ENCODE measurements at regions not wholly inside any gene's neighbourhood (a gene's known extent, or its start where the extent isn't known, plus 50 kb on each side); places are given as distances from the start of the nearest gene placed in this dataset.

- no peak for DNase-seq
- TF ChIP-seq, protein P1, sequence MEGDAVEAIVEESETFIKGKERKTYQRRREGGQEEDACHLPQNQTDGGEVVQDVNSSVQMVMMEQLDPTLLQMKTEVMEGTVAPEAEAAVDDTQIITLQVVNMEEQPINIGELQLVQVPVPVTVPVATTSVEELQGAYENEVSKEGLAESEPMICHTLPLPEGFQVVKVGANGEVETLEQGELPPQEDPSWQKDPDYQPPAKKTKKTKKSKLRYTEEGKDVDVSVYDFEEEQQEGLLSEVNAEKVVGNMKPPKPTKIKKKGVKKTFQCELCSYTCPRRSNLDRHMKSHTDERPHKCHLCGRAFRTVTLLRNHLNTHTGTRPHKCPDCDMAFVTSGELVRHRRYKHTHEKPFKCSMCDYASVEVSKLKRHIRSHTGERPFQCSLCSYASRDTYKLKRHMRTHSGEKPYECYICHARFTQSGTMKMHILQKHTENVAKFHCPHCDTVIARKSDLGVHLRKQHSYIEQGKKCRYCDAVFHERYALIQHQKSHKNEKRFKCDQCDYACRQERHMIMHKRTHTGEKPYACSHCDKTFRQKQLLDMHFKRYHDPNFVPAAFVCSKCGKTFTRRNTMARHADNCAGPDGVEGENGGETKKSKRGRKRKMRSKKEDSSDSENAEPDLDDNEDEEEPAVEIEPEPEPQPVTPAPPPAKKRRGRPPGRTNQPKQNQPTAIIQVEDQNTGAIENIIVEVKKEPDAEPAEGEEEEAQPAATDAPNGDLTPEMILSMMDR (IDR thresholded peaks at IDR 0.05; ENCODE audit: unreplicated experiment) = no peak
- intact Hi-C loops (cut with micrococcal nuclease; ENCODE audit: unreplicated experiment) = no loop called here
- Mint-ChIP-seq H3K27me3 (ENCODE audit: unreplicated experiment) (peaks cover 63% of the 10 kb centered on the region), H3K9me3 (ENCODE audit: low read depth, unreplicated experiment) (no peaks in the 10 kb centered on the region), H3K4me1 (ENCODE audit: low read depth, unreplicated experiment) (no peaks in the 10 kb centered on the region), H3K36me3 (ENCODE audit: insufficient read depth, unreplicated experiment) (no peaks in the 10 kb centered on the region), H3K4me3 (ENCODE audit: low read depth, unreplicated experiment) (no peak overlapping the region), H3K27ac (ENCODE audit: unreplicated experiment) (no peak overlapping the region)
- BruUV-seq (replicated peaks) = no TSS peak
- CTCF ChIA-PET = no interaction called here
Measured at GRCh38 chr2:133685636-133686215, 117.5 kb upstream of the NCKAP5 start.

GRCh38 chr2:133690780-133691179 lies 122.5 kb upstream of the NCKAP5 start:
- no peak for DNase-seq
- H3K4me3 Mint-ChIP-seq (ENCODE audit: low read depth, unreplicated experiment) = no peak overlapping the region
- H3K9me3 Mint-ChIP-seq (ENCODE audit: low read depth, unreplicated experiment) = no peaks in the 10 kb centered on the region
- H3K27me3 Mint-ChIP-seq (ENCODE audit: unreplicated experiment) = peaks cover 64% of the 10 kb centered on the region
- no peaks in the 10 kb centered on the region for H3K4me1 Mint-ChIP-seq (ENCODE audit: low read depth, unreplicated experiment)
- BruUV-seq (replicated peaks) = no TSS peak
- intact Hi-C loops (cut with micrococcal nuclease; ENCODE audit: unreplicated experiment) = no loop called here
- TF ChIP-seq, protein P1 (IDR thresholded peaks at IDR 0.05; ENCODE audit: unreplicated experiment) = no peak
- H3K27ac Mint-ChIP-seq (ENCODE audit: unreplicated experiment) = no peak overlapping the region
- no peaks in the 10 kb centered on the region for H3K36me3 Mint-ChIP-seq (ENCODE audit: insufficient read depth, unreplicated experiment)
- CTCF ChIA-PET = no interaction called here

- H3K9me3 Mint-ChIP-seq (ENCODE audit: low read depth, unreplicated experiment) = no peaks in the 10 kb centered on the region
- intact Hi-C loops (cut with micrococcal nuclease; ENCODE audit: unreplicated experiment) = no loop called here
- no TSS peak for BruUV-seq (replicated peaks)
- H3K27ac Mint-ChIP-seq (ENCODE audit: unreplicated experiment) = no peak overlapping the region
- CTCF ChIA-PET = interaction anchor here (0.7 kb wide), 1 partner anchor 48 kb away, joined by 3 read pairs; no protein-coding TSS in a partner anchor
- TF ChIP-seq, protein P1 (IDR thresholded peaks at IDR 0.05; ENCODE audit: unreplicated experiment) = no peak
- H3K27me3 Mint-ChIP-seq (ENCODE audit: unreplicated experiment) = peaks cover 58% of the 10 kb centered on the region
- no peaks in the 10 kb centered on the region for H3K4me1 Mint-ChIP-seq (ENCODE audit: low read depth, unreplicated experiment)
- H3K4me3 Mint-ChIP-seq (ENCODE audit: low read depth, unreplicated experiment) = no peak overlapping the region
- DNase-seq = no peak
- H3K36me3 Mint-ChIP-seq (ENCODE audit: insufficient read depth, unreplicated experiment) = no peaks in the 10 kb centered on the region
Measured at GRCh38 chr2:133691336-133691735, 123.1 kb upstream of the NCKAP5 start.

- H3K4me1 Mint-ChIP-seq (ENCODE audit: low read depth, unreplicated experiment) = peaks cover 9% of the 10 kb centered on the region
- CTCF ChIA-PET = interaction anchor here (1.3 kb wide), 1 partner anchor 98 kb away, joined by 3 read pairs; no protein-coding TSS in a partner anchor
- no peaks in the 10 kb centered on the region for H3K27me3 Mint-ChIP-seq (ENCODE audit: unreplicated experiment)
Measured at GRCh38 chr2:133705287-133705686, 137.0 kb upstream of the NCKAP5 start.

More at GRCh38 chr2:133705287-133705686, 137.0 kb upstream of the NCKAP5 start:
- Mint-ChIP-seq H3K36me3 (ENCODE audit: insufficient read depth, unreplicated experiment) (no peaks in the 10 kb centered on the region), H3K27ac (ENCODE audit: unreplicated experiment) (no peak overlapping the region), H3K4me3 (ENCODE audit: low read depth, unreplicated experiment) (no peak overlapping the region), H3K9me3 (ENCODE audit: low read depth, unreplicated experiment) (peaks cover 6% of the 10 kb centered on the region)
- no TSS peak for BruUV-seq (replicated peaks)
- no peak for DNase-seq
- TF ChIP-seq, protein P1 (IDR thresholded peaks at IDR 0.05; ENCODE audit: unreplicated experiment) = no peak
- intact Hi-C loops (cut with micrococcal nuclease; ENCODE audit: unreplicated experiment) = no loop called here

Data from Calu3 (cell line).